Fibroblast of villous mesenchyme (primary cell): ENCODE measurements at regions not wholly inside any gene's neighbourhood (a gene's known extent, or its start where the extent isn't known, plus 50 kb on each side); places are given as distances from the start of the nearest gene placed in this dataset.

Source experiments
- DNase-seq: peaks from one replicate; pipeline ENCODE4 v3.0.0-alpha.2; 2010; ENCODE audit warnings: low read depth
- H3K4me3 ChIP-seq: 2 replicates; pipeline ENCODE4 v1.5.1; 2011; ENCODE audit warnings: low read depth, mild to moderate bottlenecking, low read length
- TF ChIP-seq, protein P1 (sequence below): IDR thresholded peaks from 2 replicates; pipeline ENCODE4 v1.5.1; 2012; ENCODE audit warnings: low read depth, mild to moderate bottlenecking, low read length; ENCODE audit not compliant: insufficient read depth

DNA sequence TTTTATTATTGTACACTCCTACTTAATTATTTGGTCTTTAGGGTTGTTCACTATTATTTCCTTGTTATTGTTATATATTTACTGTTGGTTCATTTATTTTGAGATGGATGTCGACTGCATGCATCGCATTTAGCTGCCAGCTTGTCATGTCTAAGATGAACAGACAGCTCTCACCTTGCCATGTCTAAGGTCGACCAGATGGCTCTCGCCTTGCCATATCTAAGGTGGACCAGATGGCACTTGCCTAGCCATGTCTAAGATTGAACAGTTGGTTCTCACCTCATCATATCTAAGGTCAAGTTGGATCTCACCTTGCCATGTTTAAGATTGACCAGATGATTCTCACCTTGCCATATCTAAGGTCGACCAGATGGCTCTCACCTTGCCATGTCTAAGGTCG is 1440.9 kb downstream of the UQCRFS1 start:
- TF ChIP-seq, protein P1, sequence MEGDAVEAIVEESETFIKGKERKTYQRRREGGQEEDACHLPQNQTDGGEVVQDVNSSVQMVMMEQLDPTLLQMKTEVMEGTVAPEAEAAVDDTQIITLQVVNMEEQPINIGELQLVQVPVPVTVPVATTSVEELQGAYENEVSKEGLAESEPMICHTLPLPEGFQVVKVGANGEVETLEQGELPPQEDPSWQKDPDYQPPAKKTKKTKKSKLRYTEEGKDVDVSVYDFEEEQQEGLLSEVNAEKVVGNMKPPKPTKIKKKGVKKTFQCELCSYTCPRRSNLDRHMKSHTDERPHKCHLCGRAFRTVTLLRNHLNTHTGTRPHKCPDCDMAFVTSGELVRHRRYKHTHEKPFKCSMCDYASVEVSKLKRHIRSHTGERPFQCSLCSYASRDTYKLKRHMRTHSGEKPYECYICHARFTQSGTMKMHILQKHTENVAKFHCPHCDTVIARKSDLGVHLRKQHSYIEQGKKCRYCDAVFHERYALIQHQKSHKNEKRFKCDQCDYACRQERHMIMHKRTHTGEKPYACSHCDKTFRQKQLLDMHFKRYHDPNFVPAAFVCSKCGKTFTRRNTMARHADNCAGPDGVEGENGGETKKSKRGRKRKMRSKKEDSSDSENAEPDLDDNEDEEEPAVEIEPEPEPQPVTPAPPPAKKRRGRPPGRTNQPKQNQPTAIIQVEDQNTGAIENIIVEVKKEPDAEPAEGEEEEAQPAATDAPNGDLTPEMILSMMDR, result no peak
- H3K4me3 ChIP-seq, result no peak overlapping the region
- DNase-seq, result no peak

DNA sequence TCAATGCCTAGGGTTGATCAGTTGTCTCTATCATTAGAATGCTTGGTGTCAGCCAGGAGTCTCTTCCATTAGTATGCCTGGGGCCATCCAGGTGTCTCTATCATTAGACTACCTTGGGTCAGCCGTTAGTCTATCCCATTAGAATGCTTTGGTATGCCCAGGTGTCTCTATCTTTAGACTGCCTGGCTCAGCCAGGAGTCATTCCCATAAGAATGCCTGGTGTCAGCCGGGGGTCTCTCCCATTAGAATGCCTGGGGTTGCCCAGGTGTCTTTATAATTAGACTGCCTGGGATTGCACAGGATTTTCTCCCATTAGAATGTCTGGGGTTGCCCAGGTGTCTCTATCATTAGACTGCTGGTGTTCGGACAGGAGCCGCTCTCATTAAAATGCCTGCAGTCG is 1442.9 kb downstream of the UQCRFS1 start:
- H3K4me3 ChIP-seq, result no peak overlapping the region
- DNase-seq, result no peak
- TF ChIP-seq, protein P1, result no peak

DNA sequence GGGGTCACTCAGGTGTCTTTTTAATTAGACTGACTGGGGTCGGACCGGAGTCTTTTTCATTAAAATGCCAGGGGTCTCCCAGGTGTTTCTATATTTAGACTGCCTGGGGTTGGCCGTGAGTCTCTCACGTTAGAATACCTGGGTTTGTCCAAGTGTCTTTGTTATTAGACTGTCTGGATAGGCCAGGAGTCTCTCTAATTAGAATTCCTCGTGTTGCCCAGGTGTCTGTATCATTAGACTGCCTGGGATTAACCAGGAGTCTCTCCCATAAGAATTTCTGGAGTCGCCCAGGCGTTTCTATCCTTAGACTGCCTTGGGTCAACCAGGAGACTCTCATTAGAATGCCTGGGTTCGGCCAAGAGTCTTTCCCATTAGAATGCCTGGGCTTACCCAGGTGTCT is 1445.7 kb downstream of the UQCRFS1 start:
- no peak overlapping the region for H3K4me3 ChIP-seq

DNA sequence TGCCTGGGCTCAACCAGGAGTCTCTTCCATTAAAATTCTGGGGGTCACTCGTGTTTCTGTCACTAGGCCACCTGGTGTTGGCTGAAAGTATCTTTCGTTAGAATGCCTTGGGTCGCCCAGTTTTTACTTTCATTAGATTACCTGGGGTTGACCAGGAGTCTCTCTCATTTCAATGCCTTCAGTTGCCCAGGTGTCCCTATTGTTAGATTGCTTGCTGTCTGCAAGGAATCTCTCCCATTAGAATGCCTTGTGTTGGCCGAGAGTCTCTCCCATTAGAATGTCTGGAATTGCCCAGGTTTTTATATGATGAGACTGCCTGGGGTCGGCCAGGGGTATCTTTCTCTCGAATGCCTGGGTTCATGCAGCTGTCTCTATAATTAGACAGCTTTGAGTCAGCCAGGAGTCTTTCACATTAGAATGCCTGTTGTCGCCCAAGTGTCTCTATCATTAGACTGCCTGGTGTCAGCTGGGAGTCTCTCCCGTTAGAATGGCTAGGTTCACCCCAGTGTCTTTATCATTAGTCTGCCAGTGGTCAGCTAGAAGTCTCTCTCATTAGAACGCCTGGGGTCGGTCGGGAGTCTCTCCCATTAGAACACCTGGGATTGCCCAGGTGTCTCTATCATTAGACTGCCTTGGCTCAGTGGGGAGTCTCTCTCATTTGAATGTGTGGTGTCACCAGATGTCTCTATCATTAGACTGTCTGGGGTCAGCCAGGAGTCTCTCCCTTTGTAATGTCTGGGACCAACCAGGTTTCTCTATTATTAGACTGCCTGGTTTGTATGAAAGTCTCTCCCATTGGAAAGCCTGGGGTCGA is 1446.8 kb downstream of the UQCRFS1 start:
- TF ChIP-seq, protein P1, result no peak
- H3K4me3 ChIP-seq, result no peak overlapping the region
- no peak for DNase-seq

More for the DNA sequence above, 1445.7 kb downstream of the UQCRFS1 start:
- TF ChIP-seq, protein P1, result no peak
- no peak for DNase-seq

DNA sequence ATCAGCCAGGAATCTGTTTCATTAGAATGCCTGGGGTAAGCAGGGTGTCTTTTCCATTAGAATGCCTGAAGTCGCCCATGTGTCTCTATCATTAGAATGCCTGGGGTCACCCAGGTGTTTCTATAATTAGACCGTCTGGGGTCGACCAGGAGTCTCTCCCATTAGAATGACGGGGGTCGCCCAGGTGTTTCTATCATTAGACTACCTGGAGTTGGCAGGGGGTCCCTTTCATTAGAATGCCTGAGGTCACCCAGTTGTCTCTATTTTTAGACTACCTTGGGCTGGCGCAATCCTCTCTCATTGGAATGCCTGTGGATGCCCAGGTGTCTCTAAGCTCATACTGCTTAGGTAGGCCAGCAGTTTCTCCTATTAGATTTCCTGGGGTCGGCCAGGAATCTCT is 1447.6 kb downstream of the UQCRFS1 start:
- no peak for DNase-seq
- no peak overlapping the region for H3K4me3 ChIP-seq
- TF ChIP-seq, protein P1, result no peak

DNA sequence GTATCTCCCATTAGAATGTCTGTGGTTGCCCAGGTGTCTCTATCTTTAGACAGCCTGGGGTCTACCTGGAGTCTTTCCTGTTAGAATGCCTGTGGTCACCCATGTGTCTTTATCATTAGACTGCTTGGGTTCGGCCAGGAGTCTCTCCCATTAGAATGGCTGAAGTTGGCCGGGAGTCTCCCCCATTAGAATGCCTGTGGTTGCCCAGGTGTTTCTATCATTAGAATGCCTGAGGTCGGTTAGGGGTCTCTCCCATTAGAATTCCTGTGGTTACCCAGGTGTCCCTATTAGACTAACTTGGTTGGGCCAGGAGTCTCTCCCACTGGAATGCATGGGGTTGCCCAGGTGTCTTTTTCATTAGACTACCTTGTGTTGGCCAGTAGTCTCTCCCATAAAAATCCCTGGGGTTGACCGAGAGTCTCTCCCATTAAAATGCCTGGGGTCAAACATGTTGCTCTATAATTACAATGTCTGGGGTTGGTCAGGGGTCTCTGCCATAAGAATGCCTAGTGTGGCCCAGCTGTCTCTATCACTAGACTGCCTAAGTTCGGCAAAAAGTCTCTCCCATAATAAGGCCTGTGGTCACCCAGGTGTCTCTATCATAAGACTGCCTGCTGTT is 1448.7 kb downstream of the UQCRFS1 start:
- no peak overlapping the region for H3K4me3 ChIP-seq
- TF ChIP-seq, protein P1, result no peak
- no peak for DNase-seq
